ENCODE measurements at regions not wholly inside any gene's neighbourhood (a gene's known extent, or its start where the extent isn't known, plus 50 kb on each side); places are given as distances from the start of the nearest gene placed in this dataset.
"Not testable (repeated sequence)": the region's sequence is repeated elsewhere in the genome, so short reads cannot be mapped to it uniquely, and the experiment has no call there.

DNA sequence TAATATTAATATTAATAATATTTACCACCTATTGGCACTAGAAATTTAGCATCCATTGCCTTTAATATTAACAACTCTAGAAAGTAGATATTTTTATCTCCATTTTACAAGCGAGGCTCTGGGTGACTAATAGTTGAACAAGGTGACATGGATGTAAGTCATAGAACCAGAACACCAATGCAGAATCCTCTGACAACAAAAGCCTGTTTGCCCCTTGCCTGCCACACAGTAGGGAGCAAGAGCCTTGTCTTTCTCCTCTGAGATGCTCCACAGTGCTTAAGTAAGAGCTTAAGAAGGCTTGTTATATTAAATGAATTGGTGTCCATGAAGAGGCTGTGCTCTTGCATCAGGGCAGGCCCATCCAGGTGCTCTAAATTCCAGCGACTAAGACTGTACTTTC lies 51.2 kb upstream of the LBX1 start:
- TF ChIP-seq EP300 (IDR thresholded peaks at IDR 0.05) = no peak
- no peak for TF ChIP-seq POLR2AphosphoS5 (IDR thresholded peaks at IDR 0.05)
- TF ChIP-seq POLR2A (IDR thresholded peaks at IDR 0.05) = no peak
- TF ChIP-seq, protein P1, sequence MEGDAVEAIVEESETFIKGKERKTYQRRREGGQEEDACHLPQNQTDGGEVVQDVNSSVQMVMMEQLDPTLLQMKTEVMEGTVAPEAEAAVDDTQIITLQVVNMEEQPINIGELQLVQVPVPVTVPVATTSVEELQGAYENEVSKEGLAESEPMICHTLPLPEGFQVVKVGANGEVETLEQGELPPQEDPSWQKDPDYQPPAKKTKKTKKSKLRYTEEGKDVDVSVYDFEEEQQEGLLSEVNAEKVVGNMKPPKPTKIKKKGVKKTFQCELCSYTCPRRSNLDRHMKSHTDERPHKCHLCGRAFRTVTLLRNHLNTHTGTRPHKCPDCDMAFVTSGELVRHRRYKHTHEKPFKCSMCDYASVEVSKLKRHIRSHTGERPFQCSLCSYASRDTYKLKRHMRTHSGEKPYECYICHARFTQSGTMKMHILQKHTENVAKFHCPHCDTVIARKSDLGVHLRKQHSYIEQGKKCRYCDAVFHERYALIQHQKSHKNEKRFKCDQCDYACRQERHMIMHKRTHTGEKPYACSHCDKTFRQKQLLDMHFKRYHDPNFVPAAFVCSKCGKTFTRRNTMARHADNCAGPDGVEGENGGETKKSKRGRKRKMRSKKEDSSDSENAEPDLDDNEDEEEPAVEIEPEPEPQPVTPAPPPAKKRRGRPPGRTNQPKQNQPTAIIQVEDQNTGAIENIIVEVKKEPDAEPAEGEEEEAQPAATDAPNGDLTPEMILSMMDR (IDR thresholded peaks at IDR 0.05) = no peak
- H3K9me3 ChIP-seq = no peaks in the 10 kb centered on the region
- no peaks in the 10 kb centered on the region for H3K36me3 ChIP-seq
- H3K4me1 ChIP-seq = peaks cover 6 to 8% (median 7%) of the 10 kb centered on the region in 4 donors
- H3K27ac ChIP-seq = no peak overlapping the region
- no peak for ATAC-seq (ENCODE audit: low FRiP score in 2 of 2)
- DNase-seq = no peak
- WGBS, 2 donors = 84% methylated on average over 2 of the region's 2 CpGs
- H3K4me3 ChIP-seq = no peak overlapping the region
- peaks cover 0 to 24% (median 10%) of the 10 kb centered on the region in 4 donors for H3K27me3 ChIP-seq

DNA sequence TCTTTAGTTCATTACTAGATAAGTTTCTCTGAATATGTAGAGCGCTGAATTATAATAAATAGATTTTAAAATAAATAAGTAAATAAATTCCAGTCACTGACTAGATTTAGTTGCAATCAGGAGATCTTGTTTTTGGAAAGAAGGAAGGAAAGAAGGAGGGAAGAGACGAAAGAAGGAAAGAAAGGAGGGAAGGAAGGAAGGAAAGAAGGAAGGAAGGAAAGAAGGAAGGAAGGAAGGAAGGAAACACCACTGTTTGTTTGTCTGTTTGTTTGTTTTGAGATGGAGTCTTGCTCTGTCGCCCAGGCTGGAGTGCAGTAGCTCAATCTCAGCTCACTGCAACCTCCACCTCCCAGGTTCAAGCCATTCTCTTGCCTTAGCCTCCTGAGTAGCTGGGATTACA lies 51.7 kb upstream of the LBX1 start:
- not testable (repeated sequence) for ATAC-seq (ENCODE audit: low FRiP score in 2 of 2); H3K27ac ChIP-seq; H3K4me1 ChIP-seq; H3K36me3 ChIP-seq; H3K4me3 ChIP-seq; DNase-seq; H3K9me3 ChIP-seq
- 74 to 75% methylated on average over 3 of the region's 3 CpGs for WGBS, 2 donors
- H3K27me3 ChIP-seq = peaks cover 0 to 28% (median 11%) of the 10 kb centered on the region in 4 donors

DNA sequence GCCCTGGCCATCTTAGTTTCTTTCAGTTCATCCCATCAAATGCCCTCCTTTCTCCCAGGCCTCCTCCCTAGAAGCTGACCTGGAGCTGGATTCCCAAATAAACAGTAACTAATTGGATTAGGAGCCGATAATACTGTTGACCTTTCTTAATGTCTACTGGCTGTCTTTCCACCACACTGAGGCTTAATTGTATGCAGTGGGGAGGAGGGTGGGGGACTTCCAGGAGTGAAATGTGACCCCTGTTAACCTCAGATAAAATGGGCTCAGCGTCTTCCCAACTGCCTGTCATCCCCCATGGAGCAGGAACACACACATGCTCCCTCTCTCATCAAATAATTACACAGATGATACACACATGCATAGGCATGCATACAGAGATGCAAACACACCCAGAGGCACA lies 53.7 kb upstream of the LBX1 start:
- Histone ChIP-seq H3K4me1 (peaks cover 6 to 14% (median 7%) of the 10 kb centered on the region in 4 donors), H3K27me3 (peaks cover 0 to 41% (median 16%) of the 10 kb centered on the region in 4 donors), H3K27ac (no peak overlapping the region), H3K4me3 (no peak overlapping the region), H3K36me3 (no peaks in the 10 kb centered on the region), H3K9me3 (no peaks in the 10 kb centered on the region)
- ATAC-seq (ENCODE audit: low FRiP score in 2 of 2) (no peak), DNase-seq (no peak)
- no peak for TF ChIP-seq POLR2A (IDR thresholded peaks at IDR 0.05)
- TF ChIP-seq POLR2AphosphoS5 (IDR thresholded peaks at IDR 0.05) = no peak
- 46 to 49% methylated on average over 2 of the region's 2 CpGs for WGBS, 2 donors

DNA sequence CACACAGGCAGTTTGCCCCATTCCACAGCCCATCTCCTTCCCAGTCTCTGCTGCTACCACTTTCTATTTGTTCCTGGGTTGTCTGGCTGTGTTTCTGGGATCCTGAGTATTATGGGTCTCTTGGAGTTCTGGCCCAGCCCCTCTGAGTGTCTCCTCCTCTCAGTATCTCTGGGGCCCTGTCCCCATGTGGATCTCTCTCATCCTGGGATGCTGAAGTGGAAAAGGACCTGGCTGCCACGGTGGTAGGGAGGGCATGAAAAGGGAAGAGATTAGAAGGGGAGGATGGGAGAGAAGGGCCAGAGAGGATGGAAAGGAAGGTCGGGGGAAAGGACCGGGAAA lies 54.5 kb upstream of the LBX1 start:
- TF ChIP-seq, protein P1 (IDR thresholded peaks at IDR 0.05) = no peak
- no peak for TF ChIP-seq POLR2AphosphoS5 (IDR thresholded peaks at IDR 0.05)
- TF ChIP-seq EP300 (IDR thresholded peaks at IDR 0.05) = no peak
- TF ChIP-seq POLR2A (IDR thresholded peaks at IDR 0.05) = no peak
- H3K27ac ChIP-seq = no peak overlapping the region
- 4% methylated on average over 3 of the region's 3 CpGs for WGBS, 2 donors
- ATAC-seq (ENCODE audit: low FRiP score in 2 of 2) (no peak), DNase-seq (no peak)
- peak overlapping the region in 1 of 4 donors; percentile 18 for H3K4me3 ChIP-seq
- no peaks in the 10 kb centered on the region for H3K9me3 ChIP-seq
- no peaks in the 10 kb centered on the region for H3K36me3 ChIP-seq
- peaks cover 0 to 42% (median 16%) of the 10 kb centered on the region in 4 donors for H3K27me3 ChIP-seq
- peaks cover 6 to 16% (median 7%) of the 10 kb centered on the region in 4 donors for H3K4me1 ChIP-seq

- WGBS, 2 donors = 7 to 9% methylated on average over 18 to 41 of the region's 54 CpGs
- TF ChIP-seq POLR2AphosphoS5 (IDR thresholded peaks at IDR 0.05) (no peak), EP300 (IDR thresholded peaks at IDR 0.05) (no peak), POLR2A (IDR thresholded peaks at IDR 0.05) (no peak)
- TF ChIP-seq, protein P1 (IDR thresholded peaks at IDR 0.05) = no peak
- peak overlapping the region in 2 of 4 donors; percentile 3 to 18 for H3K4me3 ChIP-seq
Observed at GRCh38 chr10:101284101-101284743, 55.0 kb upstream of the LBX1 start.

More at GRCh38 chr10:101284101-101284743, 55.0 kb upstream of the LBX1 start:
- ATAC-seq (ENCODE audit: low FRiP score in 2 of 2) (no peak), DNase-seq (peak in 1 of 2 donors; percentile 76)
- no peak overlapping the region for H3K27ac ChIP-seq
- H3K9me3 ChIP-seq = no peaks in the 10 kb centered on the region
- H3K27me3 ChIP-seq = peaks cover 0 to 42% (median 16%) of the 10 kb centered on the region in 4 donors
- peaks cover 6 to 16% (median 7%) of the 10 kb centered on the region in 4 donors for H3K4me1 ChIP-seq
- no peaks in the 10 kb centered on the region for H3K36me3 ChIP-seq
